Body of pancreas (tissue), 4 donors: ENCODE measurements at regions not wholly inside any gene's neighbourhood (a gene's known extent, or its start where the extent isn't known, plus 50 kb on each side); places are given as distances from the start of the nearest gene placed in this dataset.

Experiments
- POLR2A ChIP-seq, 3 donors: fragments of 450-650 bp; IDR thresholded peaks; one replicate each; pipeline ENCODE4 v1.6.1; 2016; ENCODE audit warnings: antibody characterized with exemption in 3 of 3, mild to moderate bottlenecking in 2 of 3
- TF ChIP-seq, protein P1 (sequence below), 7 experiments: fragments of 450-650 bp in 4 of 7; fragments of 200-600 bp in 3 of 7; sonication (generic) in 3 of 7; IDR thresholded peaks; one replicate each; pipeline ENCODE4 v1.5.1; 2016 to 2019; ENCODE audit warnings: antibody characterized with exemption in 7 of 7

DNA sequence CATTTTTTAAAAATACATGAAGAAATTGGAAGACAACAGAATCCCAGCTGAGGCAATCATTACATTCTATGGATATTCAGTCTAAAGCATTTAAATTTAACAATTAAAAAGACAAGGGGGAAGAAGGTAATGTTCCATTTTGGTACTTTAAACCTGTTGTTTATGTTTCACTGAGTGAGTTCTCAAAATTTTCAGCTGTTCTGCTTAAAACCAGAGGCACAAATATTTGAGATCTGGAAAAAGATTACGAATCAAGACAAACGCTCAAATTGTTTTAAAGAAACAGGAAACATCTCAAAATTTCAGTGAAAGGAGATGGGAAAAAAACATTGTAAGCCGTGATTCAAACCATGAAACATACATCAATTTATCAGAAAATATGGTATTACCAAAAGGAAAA lies 656.2 kb upstream of the CHAC2 start:
- TF ChIP-seq, protein P1, sequence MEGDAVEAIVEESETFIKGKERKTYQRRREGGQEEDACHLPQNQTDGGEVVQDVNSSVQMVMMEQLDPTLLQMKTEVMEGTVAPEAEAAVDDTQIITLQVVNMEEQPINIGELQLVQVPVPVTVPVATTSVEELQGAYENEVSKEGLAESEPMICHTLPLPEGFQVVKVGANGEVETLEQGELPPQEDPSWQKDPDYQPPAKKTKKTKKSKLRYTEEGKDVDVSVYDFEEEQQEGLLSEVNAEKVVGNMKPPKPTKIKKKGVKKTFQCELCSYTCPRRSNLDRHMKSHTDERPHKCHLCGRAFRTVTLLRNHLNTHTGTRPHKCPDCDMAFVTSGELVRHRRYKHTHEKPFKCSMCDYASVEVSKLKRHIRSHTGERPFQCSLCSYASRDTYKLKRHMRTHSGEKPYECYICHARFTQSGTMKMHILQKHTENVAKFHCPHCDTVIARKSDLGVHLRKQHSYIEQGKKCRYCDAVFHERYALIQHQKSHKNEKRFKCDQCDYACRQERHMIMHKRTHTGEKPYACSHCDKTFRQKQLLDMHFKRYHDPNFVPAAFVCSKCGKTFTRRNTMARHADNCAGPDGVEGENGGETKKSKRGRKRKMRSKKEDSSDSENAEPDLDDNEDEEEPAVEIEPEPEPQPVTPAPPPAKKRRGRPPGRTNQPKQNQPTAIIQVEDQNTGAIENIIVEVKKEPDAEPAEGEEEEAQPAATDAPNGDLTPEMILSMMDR (IDR thresholded peaks at IDR 0.05), result no peak
- no peak for TF ChIP-seq POLR2A (IDR thresholded peaks at IDR 0.05)
